Endothelial cell (in vitro differentiated cells): ENCODE measurements at regions not wholly inside any gene's neighbourhood (a gene's known extent, or its start where the extent isn't known, plus 50 kb on each side); places are given as distances from the start of the nearest gene placed in this dataset.

ENCODE experiments used
- DNase-seq: peaks from one replicate; pipeline ENCODE4 v3.0.0; 2021; ENCODE audit warnings: low spot score
- H3K27ac Mint-ChIP-seq: one replicate; pipeline ENCODE4 v1.8.0; 2021; ENCODE audit warnings: mixed read lengths, inconsistent platforms; ENCODE audit not compliant: unreplicated experiment
- H3K27me3 Mint-ChIP-seq: one replicate; pipeline ENCODE4 v1.8.0; 2021; ENCODE audit warnings: mild to moderate bottlenecking, moderate library complexity, mixed read lengths, inconsistent platforms; ENCODE audit not compliant: unreplicated experiment
- H3K36me3 Mint-ChIP-seq: one replicate; pipeline ENCODE4 v1.8.0; 2021; ENCODE audit warnings: mild to moderate bottlenecking, low read depth, mixed read lengths, inconsistent platforms; ENCODE audit not compliant: unreplicated experiment
- H3K4me1 Mint-ChIP-seq: one replicate; pipeline ENCODE4 v1.8.0; 2021; ENCODE audit warnings: mild to moderate bottlenecking, mixed read lengths, inconsistent platforms; ENCODE audit not compliant: unreplicated experiment
- H3K4me3 Mint-ChIP-seq: one replicate; pipeline ENCODE4 v1.8.0; 2021; ENCODE audit warnings: mild to moderate bottlenecking, mixed read lengths, inconsistent platforms; ENCODE audit not compliant: unreplicated experiment
- H3K9me3 Mint-ChIP-seq: one replicate; pipeline ENCODE4 v1.8.0; 2021; ENCODE audit warnings: mixed read lengths, inconsistent platforms; ENCODE audit not compliant: unreplicated experiment
- TF ChIP-seq, protein P1 (sequence below): fragments of 200-600 bp; sonication (generic); IDR thresholded peaks from one replicate; pipeline ENCODE4 v1.5.0; 2021; ENCODE audit warnings: antibody characterized with exemption; ENCODE audit not compliant: unreplicated experiment

DNA sequence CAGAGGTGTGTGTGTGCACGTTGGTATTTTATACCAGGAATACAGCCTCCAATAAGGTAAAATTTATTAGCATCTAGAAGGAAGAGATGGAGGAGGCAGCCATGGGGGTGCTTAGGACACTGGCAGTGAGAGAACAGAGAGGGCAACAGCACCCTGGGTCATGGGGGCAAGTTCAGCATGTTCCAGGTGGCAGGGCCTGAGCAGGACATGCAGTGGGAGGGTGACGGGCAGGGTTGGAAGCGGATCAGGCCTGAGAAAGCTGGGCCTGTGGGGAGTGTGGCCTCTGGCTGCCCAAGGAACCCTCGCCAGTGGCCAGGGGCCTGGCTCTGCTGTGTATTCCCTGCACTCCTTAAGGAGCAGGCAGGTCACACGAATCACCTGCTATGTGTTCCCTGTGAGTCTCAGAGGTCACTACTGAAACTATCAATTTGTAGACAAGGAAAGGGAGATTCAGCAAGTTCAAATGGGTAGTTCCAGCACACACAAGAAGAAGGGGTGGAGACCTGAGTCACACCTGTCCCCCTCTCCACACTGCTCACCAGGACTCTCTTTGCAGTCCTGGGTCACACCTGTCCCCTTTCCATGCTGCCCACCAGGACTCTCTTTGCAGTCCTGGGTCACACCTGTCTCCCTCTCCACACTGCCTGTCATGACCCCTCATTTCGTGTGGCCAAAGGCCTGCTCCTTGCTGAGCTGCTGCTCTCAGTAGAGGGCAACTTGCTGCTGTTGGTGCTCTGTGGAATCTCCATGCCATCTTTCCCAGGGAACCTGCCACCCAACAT, 463.9 kb upstream of the HS6ST1 start:
- Mint-ChIP-seq H3K9me3 (no peaks in the 10 kb centered on the region), H3K4me3 (no peak overlapping the region), H3K4me1 (peaks cover 13% of the 10 kb centered on the region), H3K27me3 (peaks cover 18% of the 10 kb centered on the region), H3K27ac (no peak overlapping the region), H3K36me3 (peaks cover 4% of the 10 kb centered on the region)
- TF ChIP-seq, protein P1, sequence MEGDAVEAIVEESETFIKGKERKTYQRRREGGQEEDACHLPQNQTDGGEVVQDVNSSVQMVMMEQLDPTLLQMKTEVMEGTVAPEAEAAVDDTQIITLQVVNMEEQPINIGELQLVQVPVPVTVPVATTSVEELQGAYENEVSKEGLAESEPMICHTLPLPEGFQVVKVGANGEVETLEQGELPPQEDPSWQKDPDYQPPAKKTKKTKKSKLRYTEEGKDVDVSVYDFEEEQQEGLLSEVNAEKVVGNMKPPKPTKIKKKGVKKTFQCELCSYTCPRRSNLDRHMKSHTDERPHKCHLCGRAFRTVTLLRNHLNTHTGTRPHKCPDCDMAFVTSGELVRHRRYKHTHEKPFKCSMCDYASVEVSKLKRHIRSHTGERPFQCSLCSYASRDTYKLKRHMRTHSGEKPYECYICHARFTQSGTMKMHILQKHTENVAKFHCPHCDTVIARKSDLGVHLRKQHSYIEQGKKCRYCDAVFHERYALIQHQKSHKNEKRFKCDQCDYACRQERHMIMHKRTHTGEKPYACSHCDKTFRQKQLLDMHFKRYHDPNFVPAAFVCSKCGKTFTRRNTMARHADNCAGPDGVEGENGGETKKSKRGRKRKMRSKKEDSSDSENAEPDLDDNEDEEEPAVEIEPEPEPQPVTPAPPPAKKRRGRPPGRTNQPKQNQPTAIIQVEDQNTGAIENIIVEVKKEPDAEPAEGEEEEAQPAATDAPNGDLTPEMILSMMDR: no peak
- DNase-seq: no peak

DNA sequence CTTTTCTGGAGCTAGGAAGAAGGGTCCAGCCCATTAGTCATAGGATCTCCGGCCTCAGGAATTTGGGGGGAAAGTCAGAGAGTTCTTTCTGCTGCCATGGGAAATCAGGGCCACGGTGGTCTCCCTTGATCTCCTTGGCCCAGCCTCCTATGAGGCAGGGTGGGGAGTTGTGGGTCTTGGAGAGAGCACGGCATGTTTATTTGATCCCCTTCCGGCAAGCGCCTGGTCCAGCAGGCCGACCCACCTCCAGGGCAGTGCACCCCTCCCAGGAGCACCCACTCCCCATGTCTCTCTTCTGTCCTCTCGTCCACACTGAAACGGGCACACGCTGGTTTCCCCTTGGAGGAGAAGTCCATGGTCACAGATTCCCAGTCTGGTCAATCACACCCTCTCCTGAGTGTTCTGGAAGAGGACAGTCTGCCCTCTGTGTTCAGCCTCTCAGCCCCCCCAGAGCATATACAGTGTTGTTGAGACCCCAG, 464.6 kb upstream of the HS6ST1 start:
- no peak overlapping the region for H3K27ac Mint-ChIP-seq
- peaks cover 4% of the 10 kb centered on the region for H3K36me3 Mint-ChIP-seq
- DNase-seq: no peak
- TF ChIP-seq, protein P1: no peak
- H3K9me3 Mint-ChIP-seq: no peaks in the 10 kb centered on the region
- H3K4me3 Mint-ChIP-seq: no peak overlapping the region
- H3K4me1 Mint-ChIP-seq: peaks cover 11% of the 10 kb centered on the region
- peaks cover 15% of the 10 kb centered on the region for H3K27me3 Mint-ChIP-seq

DNA sequence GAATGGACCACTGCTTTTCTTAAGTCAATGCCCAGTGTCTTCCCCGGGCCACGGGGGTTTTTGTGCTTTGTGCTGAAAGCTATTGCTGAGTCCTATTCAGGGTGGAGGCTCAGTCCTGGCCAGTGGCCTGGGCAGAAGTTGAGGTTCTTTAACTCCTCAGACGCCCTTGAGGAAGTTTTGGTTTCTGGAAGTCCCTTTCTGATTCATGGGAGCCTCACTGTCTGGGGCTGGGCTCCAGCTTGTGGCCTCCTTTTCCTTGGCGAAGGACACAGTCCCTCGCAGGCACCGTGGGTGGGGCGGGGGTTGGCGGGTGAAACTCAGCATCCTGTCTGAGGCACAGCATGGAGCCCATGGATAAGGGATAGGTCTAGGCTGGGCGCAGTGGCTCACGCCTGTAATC, 465.2 kb upstream of the HS6ST1 start:
- TF ChIP-seq, protein P1: no peak
- H3K4me3 Mint-ChIP-seq: no peak overlapping the region
- peaks cover 15% of the 10 kb centered on the region for H3K27me3 Mint-ChIP-seq
- no peak overlapping the region for H3K27ac Mint-ChIP-seq
- no peak for DNase-seq
- H3K4me1 Mint-ChIP-seq: peaks cover 11% of the 10 kb centered on the region
- H3K9me3 Mint-ChIP-seq: no peaks in the 10 kb centered on the region
- peaks cover 8% of the 10 kb centered on the region for H3K36me3 Mint-ChIP-seq

DNA sequence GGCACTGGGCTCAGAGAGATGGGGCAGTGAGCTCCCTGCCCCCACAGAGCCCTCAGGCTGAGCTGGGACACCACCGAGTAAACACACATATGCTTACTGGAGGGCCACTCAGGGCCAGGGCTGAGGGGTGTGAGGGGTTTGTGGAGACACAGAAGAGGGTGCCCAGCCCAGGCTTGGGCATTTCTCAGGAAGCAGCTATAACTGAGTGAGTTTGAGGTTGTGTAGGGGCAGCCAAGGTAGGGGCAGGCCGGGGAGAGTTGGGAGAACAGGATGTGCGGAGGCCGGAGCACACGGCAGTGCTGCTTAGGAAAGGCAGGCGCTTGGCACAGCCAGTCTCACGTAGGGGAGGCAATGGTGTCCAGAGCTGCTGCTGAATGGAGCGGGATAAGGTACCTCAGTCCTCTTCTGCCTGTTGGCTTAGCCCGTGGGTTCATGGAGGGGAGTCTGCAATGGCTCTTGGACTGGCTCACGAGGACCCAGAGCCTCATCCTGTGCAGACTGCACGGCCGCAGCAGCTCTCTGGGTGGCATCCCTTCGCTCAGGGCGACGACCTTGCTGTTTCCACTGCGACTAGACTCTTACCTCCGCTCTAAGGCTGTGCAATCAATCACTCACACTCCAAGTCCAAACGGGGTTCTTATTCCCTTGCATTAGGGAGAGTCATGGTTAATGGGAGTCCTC, 466.1 kb upstream of the HS6ST1 start:
- no peak overlapping the region for H3K27ac Mint-ChIP-seq
- peaks cover 8% of the 10 kb centered on the region for H3K36me3 Mint-ChIP-seq
- TF ChIP-seq, protein P1: no peak
- no peak for DNase-seq
- no peak overlapping the region for H3K4me3 Mint-ChIP-seq
- peaks cover 11% of the 10 kb centered on the region for H3K4me1 Mint-ChIP-seq
- peaks cover 15% of the 10 kb centered on the region for H3K27me3 Mint-ChIP-seq
- H3K9me3 Mint-ChIP-seq: no peaks in the 10 kb centered on the region

DNA sequence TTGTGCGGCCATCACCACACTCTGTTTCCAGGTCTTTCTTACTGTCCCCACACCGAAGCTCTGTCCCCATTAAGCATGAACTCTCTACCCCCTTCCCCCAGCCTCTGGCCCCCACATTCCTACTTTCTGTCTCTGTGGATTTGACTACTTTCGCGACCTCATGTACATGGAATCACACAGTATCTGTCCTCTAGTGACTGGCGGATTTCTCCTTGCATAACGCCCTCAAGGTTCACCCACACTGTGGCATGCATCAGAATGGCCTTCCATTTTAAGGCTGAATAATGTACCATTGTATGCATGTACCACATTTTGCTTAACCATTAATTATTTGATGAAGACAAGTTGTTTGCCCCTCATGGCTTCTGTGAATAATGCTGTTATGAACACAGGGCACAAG, 467.6 kb upstream of the HS6ST1 start:
- TF ChIP-seq, protein P1: no peak
- Mint-ChIP-seq H3K27me3 (peaks cover 17% of the 10 kb centered on the region), H3K36me3 (peaks cover 4% of the 10 kb centered on the region), H3K27ac (no peak overlapping the region), H3K4me1 (peaks cover 11% of the 10 kb centered on the region), H3K9me3 (no peaks in the 10 kb centered on the region), H3K4me3 (no peak overlapping the region)
- DNase-seq: no peak
